Nephron (organoid): ENCODE measurements at regions not wholly inside any gene's neighbourhood (a gene's known extent, or its start where the extent isn't known, plus 50 kb on each side); places are given as distances from the start of the nearest gene placed in this dataset.
"Not testable (repeated sequence)": the region's sequence is repeated elsewhere in the genome, so short reads cannot be mapped to it uniquely, and the experiment has no call there.

Experiments
- H3K27ac Mint-ChIP-seq, 3 experiments: 2 replicates each; pipeline ENCODE4 v1.8.0; 2020; ENCODE audit warnings: mixed read lengths in 3 of 3, mild to moderate bottlenecking in 2 of 3, moderate library complexity in 1 of 3
- H3K27me3 Mint-ChIP-seq: 2 replicates; pipeline ENCODE4 v1.8.0; 2021; ENCODE audit warnings: low read depth, mild to moderate bottlenecking, moderate library complexity, mixed read lengths
- H3K36me3 Mint-ChIP-seq: 2 replicates; pipeline ENCODE4 v1.8.0; 2020; ENCODE audit warnings: low read depth, mixed read lengths
- H3K4me1 Mint-ChIP-seq: 2 replicates; pipeline ENCODE4 v1.8.0; 2020; ENCODE audit warnings: mixed read lengths
- H3K4me3 Mint-ChIP-seq, 3 experiments: 2 replicates each; pipeline ENCODE4 v1.8.0; 2020; ENCODE audit warnings: mild to moderate bottlenecking in 3 of 3, mixed read lengths in 3 of 3, moderate library complexity in 2 of 3
- H3K9me3 Mint-ChIP-seq: 2 replicates; pipeline ENCODE4 v1.8.0; 2020; ENCODE audit warnings: mixed read lengths
- TF ChIP-seq, protein P1 (sequence below), 3 experiments: fragments of 200-600 bp; sonication (generic); IDR thresholded peaks; one replicate each; pipeline ENCODE4 v1.5.0; 2021; ENCODE audit warnings: antibody characterized with exemption in 3 of 3; ENCODE audit not compliant: unreplicated experiment in 3 of 3

GRCh38 chr1:60619581-60619980 is 462.8 kb upstream of the NFIA start:
- Mint-ChIP-seq H3K36me3 (no peaks in the 10 kb centered on the region), H3K4me1 (peaks cover 24% of the 10 kb centered on the region), H3K27ac (no peak overlapping the region), H3K27me3 (peaks cover 4% of the 10 kb centered on the region), H3K4me3 (no peak overlapping the region), H3K9me3 (no peaks in the 10 kb centered on the region)
- TF ChIP-seq, protein P1, sequence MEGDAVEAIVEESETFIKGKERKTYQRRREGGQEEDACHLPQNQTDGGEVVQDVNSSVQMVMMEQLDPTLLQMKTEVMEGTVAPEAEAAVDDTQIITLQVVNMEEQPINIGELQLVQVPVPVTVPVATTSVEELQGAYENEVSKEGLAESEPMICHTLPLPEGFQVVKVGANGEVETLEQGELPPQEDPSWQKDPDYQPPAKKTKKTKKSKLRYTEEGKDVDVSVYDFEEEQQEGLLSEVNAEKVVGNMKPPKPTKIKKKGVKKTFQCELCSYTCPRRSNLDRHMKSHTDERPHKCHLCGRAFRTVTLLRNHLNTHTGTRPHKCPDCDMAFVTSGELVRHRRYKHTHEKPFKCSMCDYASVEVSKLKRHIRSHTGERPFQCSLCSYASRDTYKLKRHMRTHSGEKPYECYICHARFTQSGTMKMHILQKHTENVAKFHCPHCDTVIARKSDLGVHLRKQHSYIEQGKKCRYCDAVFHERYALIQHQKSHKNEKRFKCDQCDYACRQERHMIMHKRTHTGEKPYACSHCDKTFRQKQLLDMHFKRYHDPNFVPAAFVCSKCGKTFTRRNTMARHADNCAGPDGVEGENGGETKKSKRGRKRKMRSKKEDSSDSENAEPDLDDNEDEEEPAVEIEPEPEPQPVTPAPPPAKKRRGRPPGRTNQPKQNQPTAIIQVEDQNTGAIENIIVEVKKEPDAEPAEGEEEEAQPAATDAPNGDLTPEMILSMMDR (IDR thresholded peaks at IDR 0.05; ENCODE audit: unreplicated experiment in 3 of 3), result no peak

GRCh38 chr1:60615666-60616065 is 466.7 kb upstream of the NFIA start:
- Mint-ChIP-seq H3K27ac (no peak overlapping the region), H3K27me3 (peaks cover 4% of the 10 kb centered on the region), H3K4me1 (peaks cover 6% of the 10 kb centered on the region), H3K4me3 (no peak overlapping the region), H3K36me3 (no peaks in the 10 kb centered on the region), H3K9me3 (no peaks in the 10 kb centered on the region)
- TF ChIP-seq, protein P1 (IDR thresholded peaks at IDR 0.05; ENCODE audit: unreplicated experiment in 3 of 3), result no peak

DNA sequence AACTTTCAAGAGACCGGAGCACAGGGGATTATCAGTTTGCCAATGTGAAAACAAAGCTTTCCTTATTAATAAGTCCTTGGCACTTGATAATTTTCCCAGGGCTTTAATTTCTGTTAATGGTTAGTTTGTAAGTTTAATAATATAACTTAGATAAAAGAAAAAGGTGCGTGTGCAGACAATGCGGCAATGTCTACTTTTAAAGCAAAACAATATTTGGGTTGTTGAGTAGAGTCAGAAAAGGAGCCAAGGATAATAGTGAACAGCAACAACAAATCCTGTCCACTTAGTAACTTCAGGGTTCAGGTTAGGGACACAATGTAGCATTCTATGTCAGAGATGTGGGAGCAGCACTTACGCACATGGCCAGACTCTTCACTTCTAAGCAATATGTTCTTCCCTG is 469.6 kb upstream of the NFIA start:
- Mint-ChIP-seq H3K9me3 (no peaks in the 10 kb centered on the region), H3K4me3 (no peak overlapping the region), H3K36me3 (no peaks in the 10 kb centered on the region), H3K27ac (no peak overlapping the region), H3K4me1 (no peaks in the 10 kb centered on the region), H3K27me3 (peaks cover 8% of the 10 kb centered on the region)
- TF ChIP-seq, protein P1 (IDR thresholded peaks at IDR 0.05; ENCODE audit: unreplicated experiment in 3 of 3), result no peak

- not testable (repeated sequence) for H3K36me3 Mint-ChIP-seq, H3K27me3 Mint-ChIP-seq
Measured at GRCh38 chr1:60606921-60607320, 475.4 kb upstream of the NFIA start.

DNA sequence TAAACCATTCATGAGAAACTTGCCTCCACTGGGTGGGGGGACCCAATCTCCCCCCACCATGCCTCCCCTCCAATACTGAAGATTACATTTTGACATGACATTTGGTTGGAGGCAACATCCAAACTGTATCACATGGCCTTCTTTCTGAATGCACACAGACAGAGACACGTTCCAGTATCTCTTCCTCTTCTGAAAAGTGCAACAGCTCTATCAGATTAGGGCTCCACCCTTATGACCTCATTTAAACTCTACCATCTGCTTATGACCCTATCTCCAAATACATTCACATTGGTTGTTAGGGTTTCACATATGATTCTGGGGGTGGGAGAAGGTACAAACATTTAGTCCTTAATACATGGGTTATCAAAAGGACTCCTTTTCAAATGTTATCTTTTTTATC is 481.8 kb upstream of the NFIA start:
- Mint-ChIP-seq H3K27ac (peak overlapping the region in 1 of 3 experiments; percentile 57), H3K36me3 (no peaks in the 10 kb centered on the region), H3K27me3 (no peaks in the 10 kb centered on the region), H3K4me3 (no peak overlapping the region), H3K4me1 (peaks cover 24% of the 10 kb centered on the region), H3K9me3 (peaks cover 17% of the 10 kb centered on the region)
- TF ChIP-seq, protein P1 (IDR thresholded peaks at IDR 0.05; ENCODE audit: unreplicated experiment in 3 of 3), result no peak

More at GRCh38 chr1:60606921-60607320, 475.4 kb upstream of the NFIA start:
- not testable (repeated sequence) for H3K4me1 Mint-ChIP-seq, H3K27ac Mint-ChIP-seq, H3K4me3 Mint-ChIP-seq
- H3K9me3 Mint-ChIP-seq, result peaks cover 27% of the 10 kb centered on the region

DNA sequence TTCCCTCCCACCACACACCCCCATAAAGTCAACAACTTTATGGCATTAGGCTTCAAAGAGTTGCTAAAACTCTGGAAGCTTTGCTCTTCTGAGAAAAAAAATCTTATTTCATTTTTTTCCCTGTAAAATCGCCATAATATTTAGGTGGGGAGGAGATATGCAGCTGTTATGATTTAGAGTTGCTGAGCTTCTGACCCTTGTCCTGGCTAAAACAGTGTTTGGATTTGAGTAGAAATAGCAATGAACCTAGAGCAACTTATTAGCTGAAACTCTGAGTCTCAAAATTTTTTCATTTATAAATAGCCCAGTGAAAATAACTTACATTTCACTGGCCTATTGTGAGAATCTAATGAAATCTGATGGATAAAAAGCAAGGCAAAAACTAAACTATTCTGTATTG is 482.8 kb upstream of the NFIA start:
- Mint-ChIP-seq H3K4me3 (no peak overlapping the region), H3K9me3 (peaks cover 11% of the 10 kb centered on the region), H3K4me1 (peaks cover 24% of the 10 kb centered on the region), H3K27me3 (no peaks in the 10 kb centered on the region), H3K27ac (peak overlapping the region in 2 of 3 experiments; percentile 57 to 86), H3K36me3 (no peaks in the 10 kb centered on the region)
- TF ChIP-seq, protein P1 (IDR thresholded peaks at IDR 0.05; ENCODE audit: unreplicated experiment in 3 of 3), result no peak
